ENCODE measurements at regions not wholly inside any gene's neighbourhood (a gene's known extent, or its start where the extent isn't known, plus 50 kb on each side); places are given as distances from the start of the nearest gene placed in this dataset.
"Not testable (repeated sequence)": the region's sequence is repeated elsewhere in the genome, so short reads cannot be mapped to it uniquely, and the experiment has no call there.

DNA sequence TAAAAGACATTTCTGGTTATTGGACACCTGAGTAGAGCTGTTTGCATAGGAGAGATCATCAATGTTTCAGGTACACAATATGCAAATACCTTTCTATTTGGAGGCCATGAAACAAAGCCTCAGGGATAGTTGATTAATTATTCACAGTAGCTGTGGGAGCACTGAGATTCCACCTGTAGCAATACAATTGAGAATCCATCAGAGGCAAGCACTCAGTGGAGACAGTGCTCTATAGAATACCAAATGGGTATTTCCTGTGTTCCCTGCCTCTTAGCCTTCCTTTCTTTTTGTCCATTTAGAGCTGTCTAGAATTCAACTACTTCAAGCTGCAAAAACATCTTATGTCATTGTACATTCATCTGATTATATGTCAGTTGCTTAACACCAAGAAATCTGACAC, 1754.0 kb upstream of the ACO1 start:
- no peak for DNase-seq

DNA sequence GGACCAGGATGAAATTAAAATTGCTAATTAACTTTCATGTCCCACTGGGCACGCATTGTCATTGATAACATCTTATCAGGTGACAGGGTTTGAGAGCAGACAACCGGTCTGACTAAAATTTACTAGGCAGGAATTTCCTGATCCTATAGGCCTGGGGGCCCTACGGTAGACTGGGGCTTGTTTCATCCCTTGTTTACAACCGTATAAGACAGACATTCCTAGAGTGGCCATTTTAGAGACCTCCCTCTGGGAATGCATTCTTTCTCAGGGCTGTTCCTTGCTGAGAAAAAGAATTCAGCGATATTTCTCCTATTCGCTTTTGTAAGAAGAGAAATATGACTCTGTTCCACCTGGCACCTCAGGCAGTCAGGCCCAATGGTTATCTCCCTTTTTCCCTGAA, 1737.8 kb upstream of the ACO1 start:
- DNase-seq: not testable (repeated sequence)

DNA sequence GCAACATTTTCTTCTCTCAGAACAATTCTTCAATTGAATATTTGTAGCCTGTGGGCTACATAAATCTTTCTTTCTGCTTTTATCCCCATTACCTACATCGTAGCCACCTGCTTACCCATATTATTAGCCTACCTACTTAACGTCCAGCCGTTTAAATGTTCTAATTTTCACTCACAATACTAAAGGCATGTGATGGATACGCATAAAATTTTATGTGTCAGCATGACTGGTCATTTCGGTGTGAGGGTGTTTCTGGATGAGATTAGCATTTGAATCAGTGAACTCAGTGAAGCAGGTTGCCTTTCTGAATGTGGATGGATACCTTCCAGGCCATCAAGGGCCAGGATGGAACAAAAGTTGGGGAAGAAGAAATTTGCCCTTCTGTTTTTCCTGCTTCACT, 1722.5 kb upstream of the ACO1 start:
- DNase-seq: no peak

DNA sequence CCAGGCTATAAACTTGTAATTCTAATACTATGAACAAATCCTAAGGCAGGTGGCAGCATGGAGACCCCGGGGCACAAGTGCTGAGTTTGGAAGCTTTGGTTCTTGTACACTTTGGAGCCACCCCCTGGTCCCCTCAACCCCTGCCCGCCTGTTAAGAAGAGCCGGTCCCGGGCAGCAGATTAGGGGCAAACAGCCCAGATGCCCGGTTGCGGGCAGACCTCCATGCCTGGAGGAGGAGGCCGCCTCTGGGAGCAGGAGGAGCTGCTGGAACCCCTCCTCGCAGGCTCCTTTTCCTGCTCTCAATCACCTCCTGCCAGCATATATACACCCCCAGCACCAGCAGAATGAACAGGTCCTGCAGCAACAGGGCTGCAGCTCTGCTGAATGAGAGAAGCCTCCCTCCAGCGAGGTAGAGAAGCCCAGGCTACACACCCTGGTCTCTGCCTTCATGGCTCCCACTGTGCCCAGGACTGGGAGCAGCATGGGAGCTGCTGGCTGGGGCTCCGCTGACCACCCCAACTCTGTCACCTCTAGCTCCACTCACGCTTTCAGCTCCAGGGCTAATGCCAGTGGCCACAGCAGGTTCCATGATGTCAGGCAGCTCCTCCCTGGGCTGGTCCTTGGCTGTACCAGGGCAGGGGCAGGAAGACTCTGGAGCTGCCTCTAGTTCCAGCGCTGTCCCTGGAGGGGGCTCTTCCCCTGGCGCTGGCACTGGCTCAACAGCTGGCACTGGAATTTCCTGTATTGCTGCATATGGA, 1713.5 kb upstream of the ACO1 start:
- no peak for DNase-seq

DNA sequence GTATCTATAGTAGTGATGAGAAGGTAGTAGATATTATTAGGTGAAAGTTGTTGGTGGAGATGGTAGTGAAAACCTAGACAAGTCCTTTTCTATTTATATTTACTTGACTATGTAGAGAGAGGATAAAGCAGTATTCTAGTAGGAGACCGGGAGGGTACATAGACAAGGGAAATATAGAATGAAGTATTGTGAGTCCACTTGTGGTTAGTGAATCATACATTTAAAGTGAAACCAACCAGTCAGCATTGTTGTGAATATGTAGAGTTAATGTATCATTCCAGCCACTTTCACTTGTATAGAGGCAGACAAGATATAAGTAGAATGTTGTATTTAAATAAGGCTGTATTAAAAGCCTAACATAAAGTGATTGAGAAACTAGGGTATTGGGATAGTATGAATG, 1711.3 kb upstream of the ACO1 start:
- no peak for DNase-seq

DNA sequence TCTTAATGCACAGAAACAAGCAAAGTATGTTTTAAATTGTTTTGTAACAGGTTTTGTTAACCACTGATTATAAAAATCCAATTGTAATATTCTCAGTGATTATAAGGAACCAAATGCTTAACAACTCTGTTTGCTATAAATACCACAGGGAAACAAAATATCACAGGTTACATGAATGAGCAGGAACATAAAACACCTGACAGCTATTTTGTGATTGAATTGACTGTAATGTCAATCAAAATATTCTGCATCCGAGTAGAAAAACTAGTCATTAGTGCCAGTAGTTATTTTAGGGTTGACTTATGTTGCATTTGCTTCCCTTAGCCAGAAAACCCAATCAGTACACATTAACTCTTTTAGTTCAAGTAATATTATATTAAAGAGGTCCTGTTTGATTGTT, 1707.8 kb upstream of the ACO1 start:
- DNase-seq: no peak

DNA sequence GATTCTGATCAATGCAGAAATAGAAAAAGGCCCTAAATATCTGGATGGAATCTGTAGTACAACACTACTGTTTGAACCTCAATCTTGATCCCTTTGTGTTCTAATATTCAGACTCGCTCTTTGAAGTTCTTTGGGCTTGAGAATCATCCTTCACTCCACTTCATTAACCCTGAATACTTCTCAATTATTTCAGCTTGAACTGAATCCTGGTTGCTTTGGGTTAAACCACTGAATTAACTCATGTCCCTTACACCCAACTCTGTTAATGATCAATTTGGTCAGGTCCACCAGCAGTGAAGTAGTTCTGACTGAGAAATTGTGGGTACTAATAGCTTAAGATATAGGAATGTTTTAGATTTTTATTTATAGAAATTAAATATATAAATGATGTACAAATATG, 1707.2 kb upstream of the ACO1 start:
- DNase-seq: no peak

DNA sequence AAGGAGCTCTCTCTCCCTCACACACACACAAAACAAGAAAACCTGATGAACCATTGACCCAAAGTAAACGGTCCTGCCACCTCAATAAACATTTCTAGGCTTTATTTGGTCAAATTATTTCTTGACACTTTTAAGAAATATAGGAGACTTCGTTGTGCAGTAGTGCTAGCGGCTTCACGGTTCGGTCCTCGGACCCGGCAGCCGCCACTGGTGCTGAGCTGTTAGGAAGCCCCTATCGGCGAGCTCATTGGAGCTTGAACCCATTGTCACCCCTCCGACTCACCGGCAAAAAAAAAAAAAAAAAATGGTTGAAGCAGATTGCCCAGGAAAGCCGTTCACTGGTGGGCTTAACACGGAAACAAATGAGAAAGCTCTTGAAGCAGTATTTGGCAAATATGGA, 1695.6 kb upstream of the ACO1 start:
- no peak for DNase-seq

DNA sequence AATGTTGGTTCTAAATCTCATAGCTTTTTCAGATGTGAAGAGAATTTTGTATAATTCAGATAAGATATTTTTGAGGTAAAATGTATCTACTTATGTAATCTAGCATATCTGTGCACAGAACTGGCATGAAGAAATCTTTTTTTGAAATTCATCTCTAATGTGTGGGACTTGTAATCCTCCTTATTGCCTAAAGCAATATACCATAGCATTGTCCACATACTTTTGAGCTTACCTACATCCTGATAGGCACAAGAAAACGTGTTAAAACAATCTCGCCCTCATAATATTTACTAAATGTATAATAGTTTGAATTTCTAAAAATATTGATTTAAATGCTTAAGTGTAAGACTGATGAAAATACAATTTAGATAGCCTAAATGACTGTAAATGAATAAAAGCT, 1686.5 kb upstream of the ACO1 start:
- DNase-seq: no peak

DNA sequence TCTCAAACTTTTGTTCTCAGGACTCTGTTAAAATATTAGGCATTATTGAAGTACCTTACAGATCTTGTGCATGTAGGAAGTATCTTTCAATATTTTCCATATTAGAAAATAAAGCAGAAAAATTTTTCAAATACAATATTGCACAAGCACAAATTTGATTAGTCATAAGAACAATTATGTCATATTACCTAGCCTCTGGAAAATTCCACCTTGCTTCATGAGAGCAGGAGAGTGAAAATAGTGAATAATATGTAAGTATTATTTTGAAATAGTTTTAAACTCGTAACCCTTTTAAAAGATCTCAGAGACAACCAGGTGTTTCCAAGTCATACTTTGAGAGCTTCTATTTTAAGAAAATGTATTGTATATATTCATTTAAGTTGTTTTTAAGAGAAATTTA, 1672.9 kb upstream of the ACO1 start:
- no peak for DNase-seq

DNA sequence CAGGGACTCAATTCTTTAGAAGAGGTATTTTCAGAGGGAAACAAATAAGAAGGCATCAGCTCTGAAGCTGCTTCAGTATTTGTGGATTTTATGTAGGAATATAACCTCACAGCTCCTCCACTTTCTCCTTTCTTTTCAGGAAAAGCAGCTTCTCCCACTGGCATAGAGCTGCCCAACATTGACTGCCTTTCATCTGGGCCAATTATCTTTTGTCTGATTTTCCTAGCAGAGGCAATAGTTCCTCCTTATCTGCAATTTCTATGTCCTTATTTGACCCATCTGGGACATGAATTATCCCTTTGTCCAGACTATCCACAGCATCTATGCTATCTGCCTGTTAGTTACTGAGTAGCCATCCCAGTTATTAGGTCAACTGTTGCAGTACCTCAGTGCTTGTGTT, 1671.2 kb upstream of the ACO1 start:
- DNase-seq: no peak

DNA sequence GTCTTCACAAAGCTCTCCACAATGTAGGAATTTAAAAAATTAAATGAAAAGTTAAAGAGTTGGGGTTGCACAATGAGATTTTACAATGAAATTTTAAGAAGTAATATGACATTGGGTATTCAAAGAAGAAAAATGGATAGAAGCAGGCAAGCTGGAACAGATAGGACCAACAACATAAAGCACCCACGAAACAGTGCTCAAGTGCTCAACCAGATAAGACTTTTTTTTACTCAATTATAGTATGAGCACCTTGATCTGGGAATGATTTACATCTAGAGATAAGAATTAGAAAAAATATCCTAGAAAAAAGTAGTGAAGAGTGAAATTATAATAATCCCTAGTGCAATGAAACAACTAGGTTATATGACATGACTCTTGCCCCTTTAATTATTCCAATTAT, 1670.1 kb upstream of the ACO1 start:
- no peak for DNase-seq

DNA sequence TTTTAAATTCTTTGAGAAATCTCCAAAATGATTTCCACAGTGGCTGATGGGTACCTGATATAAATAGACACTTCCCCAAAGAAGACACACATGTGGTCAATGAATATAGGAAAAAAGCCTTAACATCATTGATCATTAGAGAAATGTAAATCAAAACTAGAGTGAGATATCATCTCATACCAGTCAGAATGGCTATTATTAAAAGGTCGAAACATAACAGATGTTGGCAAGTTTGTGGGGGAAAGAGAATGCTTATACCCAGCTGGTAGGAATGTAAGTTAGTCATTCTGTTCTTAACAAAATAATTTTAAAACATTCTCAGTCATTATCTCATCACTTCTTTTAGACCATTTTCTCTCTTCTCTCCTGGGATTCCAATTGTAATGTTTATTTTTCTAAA, 1666.0 kb upstream of the ACO1 start:
- no peak for DNase-seq

DNA sequence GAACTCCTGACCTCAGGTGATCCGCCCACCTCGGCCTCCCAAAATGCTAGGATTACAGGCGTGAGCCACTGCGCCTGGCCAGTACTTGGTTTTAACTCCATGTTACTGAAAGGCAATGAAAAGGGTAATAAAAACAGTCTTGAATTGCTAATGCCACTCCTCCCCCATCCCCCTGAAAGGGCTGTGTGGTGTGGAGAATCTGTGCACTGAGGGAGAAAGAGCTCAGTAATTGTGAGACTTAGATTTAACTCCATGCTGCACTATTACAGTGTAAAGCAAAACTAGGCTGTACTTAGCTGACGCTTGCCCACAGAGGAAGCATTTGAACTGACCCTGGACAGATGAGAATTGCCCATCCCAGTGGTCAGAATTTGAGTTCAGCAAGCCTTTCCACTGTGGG, 1662.4 kb upstream of the ACO1 start:
- DNase-seq: no peak

DNA sequence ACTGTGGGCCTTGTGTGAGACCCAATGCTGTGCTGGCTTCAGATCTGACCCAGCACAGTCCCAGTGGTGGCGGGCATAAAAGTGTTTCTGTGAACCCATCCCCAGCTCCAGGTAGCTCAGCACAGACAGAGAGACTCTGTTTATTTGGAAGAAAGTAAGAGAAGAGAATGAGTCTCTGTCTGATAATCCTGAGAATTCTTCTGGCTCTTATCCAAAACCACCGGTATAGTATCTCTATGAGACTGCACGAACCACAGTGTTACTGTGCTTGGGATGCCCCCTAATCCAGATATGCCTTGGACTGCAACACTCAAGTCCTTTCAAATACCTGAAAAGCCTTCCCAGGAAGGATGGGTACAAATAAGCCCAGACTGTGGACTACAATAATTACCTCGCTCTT, 1660.8 kb upstream of the ACO1 start:
- DNase-seq: no peak

DNA sequence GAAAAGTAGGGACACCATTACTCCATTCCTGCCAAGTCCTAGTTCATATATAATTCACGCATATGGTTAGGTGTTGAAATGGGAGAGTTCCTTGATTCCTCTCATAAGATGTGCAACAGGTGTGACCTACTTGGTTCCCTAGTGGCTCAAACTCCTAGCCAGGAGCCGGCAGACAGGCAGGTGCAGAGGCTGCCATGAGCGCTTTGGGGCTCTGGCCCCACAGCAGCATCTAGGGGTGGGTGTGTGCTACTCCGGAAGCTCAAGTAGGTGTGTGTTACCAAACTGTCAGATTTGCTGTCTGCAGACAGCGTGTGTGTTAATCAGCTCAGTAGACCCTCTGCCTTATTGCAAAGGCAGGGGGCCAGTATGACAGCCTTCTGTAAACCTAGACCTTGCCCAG, 1652.4 kb upstream of the ACO1 start:
- no peak for DNase-seq

DNA sequence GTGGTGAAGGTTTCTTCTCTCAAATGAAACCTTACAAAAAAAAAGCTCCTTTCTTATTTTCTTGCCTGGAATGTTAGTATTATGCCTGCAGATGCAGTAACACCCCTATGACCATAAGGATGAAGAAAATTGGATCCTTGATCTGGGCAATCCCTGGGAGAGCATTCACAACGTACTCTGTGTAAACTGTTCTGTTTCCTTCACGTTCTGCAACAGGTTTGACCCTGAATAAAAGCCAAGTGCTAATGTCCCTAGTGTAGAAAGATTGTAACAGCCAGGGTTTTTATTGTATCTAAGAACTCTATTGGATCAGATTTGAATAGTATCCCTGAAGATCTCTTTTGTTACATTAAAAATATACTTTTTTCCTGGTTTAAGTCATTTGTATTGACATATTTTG, 1639.6 kb upstream of the ACO1 start:
- DNase-seq: no peak

DNA sequence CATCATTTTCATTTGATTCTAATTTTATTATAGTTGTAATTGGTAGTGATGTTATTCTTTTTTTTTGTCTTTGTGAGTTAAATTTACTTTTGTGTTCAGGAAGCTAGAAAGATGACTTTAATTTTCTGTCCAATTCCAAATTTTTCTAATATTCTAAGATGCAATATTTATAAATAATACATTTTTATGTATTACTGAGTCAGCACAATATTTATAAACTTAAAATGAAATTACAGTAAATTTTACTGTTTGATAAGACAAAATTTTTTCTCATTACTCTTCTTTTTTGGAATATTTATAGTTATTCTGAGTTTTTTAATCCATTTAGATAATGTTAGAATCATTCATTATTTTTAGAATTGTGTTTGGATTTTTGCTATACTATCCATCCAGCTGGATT, 1637.9 kb upstream of the ACO1 start:
- no peak for DNase-seq

DNA sequence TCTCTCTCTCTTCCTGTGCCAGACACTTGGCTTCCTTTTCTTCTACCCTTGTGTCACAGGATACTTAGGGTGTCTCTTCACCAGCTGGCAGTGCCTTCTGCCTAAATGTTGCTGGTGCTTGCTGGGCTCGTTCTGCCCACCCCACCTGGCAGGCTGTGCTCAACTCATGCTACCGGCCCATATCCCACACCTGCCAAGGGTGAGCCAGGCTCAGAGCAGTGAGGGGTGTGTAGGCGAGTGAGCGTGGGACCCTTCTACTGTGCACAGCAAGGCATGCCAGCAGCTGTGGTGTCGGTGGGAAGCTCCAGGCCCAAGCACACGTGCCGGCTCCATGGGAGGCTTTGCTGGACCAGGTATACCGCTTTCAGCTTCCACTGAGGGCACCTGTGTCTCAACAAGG, 1626.7 kb upstream of the ACO1 start:
- no peak for DNase-seq

DNA sequence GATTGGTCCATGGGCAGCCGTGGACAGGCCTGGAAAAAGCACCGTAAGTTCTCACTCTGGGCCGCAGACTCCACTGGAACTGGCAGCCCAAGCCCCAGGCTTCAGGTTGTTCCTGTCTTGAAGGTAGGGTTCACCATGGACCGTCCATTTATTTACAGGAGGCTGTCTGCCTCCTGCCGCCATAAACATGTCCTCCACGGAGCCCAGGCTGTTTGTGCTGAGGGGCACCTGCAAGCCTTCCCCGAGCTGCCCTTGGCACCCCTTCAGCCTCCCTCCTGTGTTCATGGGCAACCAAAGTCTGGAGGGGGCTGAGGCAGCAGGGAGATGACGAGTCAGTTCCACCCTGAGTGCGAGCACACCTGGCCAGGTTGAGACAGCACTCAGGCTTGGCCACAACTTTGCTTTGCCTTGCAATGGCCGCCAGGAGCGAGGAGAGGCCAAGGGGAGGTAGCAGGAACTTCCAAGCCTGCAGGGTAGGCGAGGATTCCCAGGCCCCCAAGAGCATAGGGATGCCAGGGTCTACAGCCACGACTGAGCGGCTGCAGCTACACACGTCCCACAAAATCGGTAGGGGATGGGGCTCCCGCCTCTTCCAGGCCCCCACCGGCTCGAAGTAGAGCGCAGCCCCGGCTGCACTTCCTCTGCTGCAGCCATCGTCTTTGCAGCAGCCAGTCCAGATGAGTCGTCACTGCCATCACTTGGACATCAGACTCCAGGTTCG, 1625.6 kb upstream of the ACO1 start:
- DNase-seq: no peak

DNA sequence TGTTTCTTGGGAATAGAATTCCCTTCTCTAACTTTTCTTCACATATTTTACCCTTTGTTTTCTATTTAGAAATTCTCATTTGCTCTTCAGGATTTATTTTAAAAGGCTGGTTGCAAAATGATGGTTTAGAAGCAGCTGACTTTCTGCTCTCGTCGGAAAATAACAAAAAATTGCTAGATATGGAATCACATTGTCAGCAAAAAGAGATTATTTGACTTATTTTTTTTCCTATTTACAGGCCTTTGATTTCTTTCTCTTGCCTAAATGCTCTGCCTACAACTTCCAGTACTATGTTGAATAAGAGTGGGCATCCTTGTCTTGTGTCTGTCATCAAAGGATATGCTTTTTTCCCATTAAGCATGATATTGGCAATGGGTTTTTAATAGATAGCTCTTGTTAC, 1619.1 kb upstream of the ACO1 start:
- DNase-seq: no peak

DNA sequence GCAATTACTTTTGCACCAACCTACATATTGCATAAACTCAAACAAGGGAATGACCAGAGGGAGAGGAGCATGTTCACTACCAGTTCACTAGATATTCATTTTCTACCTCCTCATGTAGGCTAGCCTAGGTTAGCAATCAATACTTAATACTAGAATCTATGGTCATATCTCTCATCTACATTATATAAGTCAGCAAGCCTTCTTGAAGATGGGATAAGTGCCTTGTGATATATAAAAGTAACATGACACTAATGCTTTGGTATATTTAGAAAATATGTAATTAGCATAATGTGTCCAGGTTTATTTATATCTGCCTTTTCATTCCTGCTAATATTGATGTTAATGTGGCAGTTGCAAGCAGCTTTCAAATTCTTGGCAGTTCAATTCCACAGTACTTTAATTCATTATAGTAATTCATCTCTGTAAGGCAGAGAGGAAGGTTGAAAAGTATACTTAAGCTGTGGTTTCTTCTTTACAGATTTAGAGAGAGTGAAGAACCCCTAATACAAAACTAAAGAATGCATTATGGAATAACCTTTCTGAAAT, 1613.2 kb upstream of the ACO1 start:
- no peak for DNase-seq

DNA sequence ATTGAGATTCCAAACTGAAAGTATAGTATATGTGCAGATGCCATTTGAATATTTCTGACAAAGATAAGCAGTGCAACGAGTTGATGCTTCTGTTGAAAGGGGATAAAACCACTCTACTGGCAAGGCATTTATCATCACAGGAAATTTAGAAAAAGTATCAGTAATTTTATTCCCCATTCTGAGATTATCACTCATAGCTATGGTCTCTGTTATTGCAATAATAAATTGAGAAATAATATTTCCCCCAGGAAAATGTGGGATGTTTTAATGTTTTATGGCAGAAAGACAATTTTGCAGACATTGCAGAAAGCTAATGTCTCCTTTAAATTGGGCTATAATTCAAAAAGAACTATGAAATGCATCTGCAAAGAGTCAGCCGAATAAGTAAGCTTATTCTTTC, 1612.7 kb upstream of the ACO1 start:
- no peak for DNase-seq

DNA sequence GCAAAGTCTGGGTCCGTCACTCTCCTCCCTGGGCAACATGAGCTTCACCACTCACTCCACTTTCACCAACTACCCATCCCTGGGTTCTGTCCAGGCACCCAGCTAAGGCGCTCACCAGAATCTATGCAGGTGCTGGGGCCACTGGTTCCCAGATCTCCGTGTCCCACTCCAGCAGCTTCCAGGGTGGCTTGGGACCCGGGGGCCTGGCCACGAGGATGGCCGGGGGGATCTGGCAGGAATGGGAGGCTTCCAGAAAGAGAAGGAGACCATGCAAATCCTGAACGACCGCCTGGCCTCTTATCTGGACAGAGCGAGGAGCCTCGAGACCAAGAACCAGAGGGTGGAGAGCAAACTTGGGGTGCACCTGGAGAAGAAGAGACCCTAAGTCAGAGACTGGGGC, 1611.0 kb upstream of the ACO1 start:
- no peak for DNase-seq

DNA sequence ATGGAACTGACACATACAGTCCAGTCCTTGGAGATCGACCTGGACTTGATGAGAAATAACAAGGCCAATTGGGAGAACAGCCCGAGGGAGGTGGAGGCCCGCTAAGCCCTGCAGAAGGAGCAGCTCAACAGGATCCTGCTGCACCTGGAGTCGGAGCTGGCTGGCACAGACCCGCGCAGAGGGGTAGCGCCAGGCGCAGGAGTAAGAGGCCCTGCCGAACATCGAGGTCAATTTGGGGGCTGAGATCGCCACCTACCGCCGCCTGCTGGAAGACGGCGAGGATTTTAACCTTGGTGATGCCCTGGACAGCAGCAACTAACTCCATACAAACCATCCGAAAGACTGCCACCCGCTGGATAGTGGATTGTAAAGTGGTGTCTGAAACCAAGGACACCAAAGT, 1610.1 kb upstream of the ACO1 start:
- DNase-seq: no peak

Measured in right forelimb (tissue), 1 donor.